HEK293T (cell line): ENCODE measurements at regions not wholly inside any gene's neighbourhood (a gene's known extent, or its start where the extent isn't known, plus 50 kb on each side); places are given as distances from the start of the nearest gene placed in this dataset.

Source experiments
- CTCF ChIA-PET: fragments of 350-600 bp; formaldehyde crosslinking; extraction: SDS; loops from one replicate; lab custom pipeline; 2021; ENCODE audit warnings: antibody characterized with exemption, inconsistent platforms; lab: Yijun Ruan, JAX
- POLR2A ChIA-PET: fragments of 350-600 bp; formaldehyde crosslinking; extraction: SDS; loops from one replicate; lab custom pipeline; 2020; ENCODE audit warnings: antibody characterized with exemption, inconsistent platforms; lab: Yijun Ruan, JAX
- DNase-seq: peaks from one replicate; pipeline ENCODE4 v3.0.0; 2012; ENCODE audit warnings: mixed read lengths; ENCODE audit errors: extremely low spot score
- ARNT ChIP-seq: fragments of 450-650 bp; IDR thresholded peaks from 2 replicates; pipeline ENCODE4 v1.6.1; 2017; ENCODE audit warnings: mild to moderate bottlenecking
- BHLHE40 ChIP-seq: fragments of 450-650 bp; IDR thresholded peaks from 2 replicates; pipeline ENCODE4 v1.6.1; 2016; ENCODE audit warnings: mild to moderate bottlenecking, moderate library complexity, borderline replicate concordance
- CTBP1 ChIP-seq: fragments of 450-650 bp; IDR thresholded peaks from 2 replicates; pipeline ENCODE4 v1.6.1; 2016; ENCODE audit warnings: borderline replicate concordance
- ELF4 ChIP-seq: fragments of 450-650 bp; IDR thresholded peaks from 2 replicates; pipeline ENCODE4 v1.6.1; 2017; ENCODE audit warnings: antibody characterized with exemption
- FOXA1 ChIP-seq: fragments of 450-650 bp; IDR thresholded peaks from 2 replicates; pipeline ENCODE4 v1.6.1; 2016; ENCODE audit warnings: mild to moderate bottlenecking
- FOXK2 ChIP-seq: fragments of 450-650 bp; IDR thresholded peaks from 2 replicates; pipeline ENCODE4 v1.6.1; 2016; ENCODE audit warnings: mild to moderate bottlenecking
- FOXM1 ChIP-seq: fragments of 450-650 bp; IDR thresholded peaks from 2 replicates; pipeline ENCODE4 v1.6.1; 2017; ENCODE audit warnings: mild to moderate bottlenecking, borderline replicate concordance
- HDGF ChIP-seq: fragments of 450-650 bp; IDR thresholded peaks from 2 replicates; pipeline ENCODE4 v1.6.1; 2017; ENCODE audit warnings: antibody characterized with exemption, borderline replicate concordance
- L3MBTL2 ChIP-seq: fragments of 450-650 bp; conservative IDR thresholded peaks from 2 replicates; pipeline ENCODE4 v1.6.1; 2016; ENCODE audit warnings: mild to moderate bottlenecking
- LEF1 ChIP-seq: fragments of 450-650 bp; IDR thresholded peaks from 2 replicates; pipeline ENCODE4 v1.6.1; 2017; ENCODE audit warnings: mild to moderate bottlenecking, borderline replicate concordance
- NFRKB ChIP-seq: fragments of 450-650 bp; IDR thresholded peaks from 2 replicates; pipeline ENCODE4 v1.6.1; 2016; ENCODE audit warnings: mild to moderate bottlenecking, moderate library complexity
- PKNOX1 ChIP-seq: fragments of 450-650 bp; IDR thresholded peaks from 2 replicates; pipeline ENCODE4 v1.6.1; 2016
- SP1 ChIP-seq: fragments of 450-650 bp; IDR thresholded peaks from 2 replicates; pipeline ENCODE4 v1.6.1; 2017
- SUZ12 ChIP-seq: fragments of 450-650 bp; IDR thresholded peaks from 2 replicates; pipeline ENCODE4 v1.6.1; 2016; ENCODE audit warnings: mild to moderate bottlenecking
- TARDBP ChIP-seq: fragments of 450-650 bp; IDR thresholded peaks from 2 replicates; pipeline ENCODE4 v1.6.1; 2016
- ZNF384 ChIP-seq: fragments of 450-650 bp; IDR thresholded peaks from 2 replicates; pipeline ENCODE4 v1.6.1; 2016

- no peak for DNase-seq
- ChIA-PET POLR2A (no interaction called here), CTCF (interaction anchor here (0.5 to 1.1 kb wide), 2 partner anchors 113 to 142 kb away, joined by 3 read pairs; no protein-coding TSS in a partner anchor)
- no peak for TF ChIP-seq LEF1
- TF ChIP-seq FOXK2: no peak
- no peak for TF ChIP-seq HDGF
- no peak for TF ChIP-seq ZNF384
- TF ChIP-seq ELF4: no peak
- no peak for TF ChIP-seq L3MBTL2
- TF ChIP-seq NFRKB: no peak
- no peak for TF ChIP-seq SUZ12
- TF ChIP-seq TARDBP: no peak
- TF ChIP-seq FOXM1: no peak
- TF ChIP-seq PKNOX1: no peak
- TF ChIP-seq ARNT: no peak
- no peak for TF ChIP-seq CTBP1
- no peak for TF ChIP-seq FOXA1
Observed at GRCh38 chr2:160582490-160583145, 89.0 kb upstream of the RBMS1 start.

GRCh38 chr2:160583146-160583535 is 89.5 kb upstream of the RBMS1 start:
- TF ChIP-seq FOXM1 (no peak), PKNOX1 (no peak), NFRKB (no peak), ZNF384 (no peak), LEF1 (no peak), CTBP1 (no peak), FOXK2 (no peak), L3MBTL2 (no peak), ELF4 (no peak), SP1 (no peak)
- POLR2A ChIA-PET: no interaction called here
- CTCF ChIA-PET: no interaction called here
- DNase-seq: no peak

- no peak for DNase-seq
- TF ChIP-seq SP1: no peak
- no peak for TF ChIP-seq SUZ12
- no peak for TF ChIP-seq LEF1
- TF ChIP-seq HDGF: no peak
- TF ChIP-seq FOXA1: no peak
- TF ChIP-seq ELF4: no peak
- no peak for TF ChIP-seq ZNF384
- CTCF ChIA-PET: no interaction called here
- POLR2A ChIA-PET: no interaction called here
Observed at GRCh38 chr2:160583813-160584537, 90.4 kb upstream of the RBMS1 start.

GRCh38 chr2:160584972-160585494 is 91.4 kb upstream of the RBMS1 start:
- no peak for TF ChIP-seq ARNT
- no peak for TF ChIP-seq LEF1
- TF ChIP-seq HDGF: no peak
- TF ChIP-seq FOXM1: no peak
- TF ChIP-seq FOXA1: no peak
- no peak for TF ChIP-seq BHLHE40
- TF ChIP-seq PKNOX1: no peak
- no peak for TF ChIP-seq NFRKB
- no peak for TF ChIP-seq SP1
- no peak for TF ChIP-seq ZNF384
- TF ChIP-seq L3MBTL2: no peak
- no peak for TF ChIP-seq TARDBP
- no peak for TF ChIP-seq ELF4
- no peak for TF ChIP-seq CTBP1
- TF ChIP-seq SUZ12: no peak
- no peak for TF ChIP-seq FOXK2
- DNase-seq: no peak
- ChIA-PET POLR2A (no interaction called here), CTCF (no interaction called here)

- no peak for TF ChIP-seq PKNOX1
- TF ChIP-seq SP1: no peak
- no peak for TF ChIP-seq LEF1
- TF ChIP-seq FOXA1: no peak
- TF ChIP-seq HDGF: no peak
- no peak for TF ChIP-seq ELF4
- TF ChIP-seq CTBP1: no peak
- TF ChIP-seq TARDBP: no peak
- no peak for TF ChIP-seq FOXM1
- TF ChIP-seq L3MBTL2: no peak
- TF ChIP-seq ZNF384: no peak
- no peak for TF ChIP-seq BHLHE40
- TF ChIP-seq NFRKB: no peak
- no peak for TF ChIP-seq ARNT
- TF ChIP-seq SUZ12: no peak
- no peak for TF ChIP-seq FOXK2
- ChIA-PET CTCF (no interaction called here), POLR2A (no interaction called here)
- DNase-seq: no peak
Observed at GRCh38 chr2:160590664-160591063, 97.1 kb upstream of the RBMS1 start.
